Skin epidermis (tissue), 12 donors: ENCODE measurements at regions not wholly inside any gene's neighbourhood (a gene's known extent, or its start where the extent isn't known, plus 50 kb on each side); places are given as distances from the start of the nearest gene placed in this dataset.
"Not testable (repeated sequence)": the region's sequence is repeated elsewhere in the genome, so short reads cannot be mapped to it uniquely, and the experiment has no call there.

ENCODE experiments used
- H3K27ac ChIP-seq, 21 experiments: fragments of 200-600 bp; sonication (generic) in 11 of 21; one replicate each; pipeline ENCODE4 v1.5.0; 2020; ENCODE audit warnings: mild to moderate bottlenecking in 3 of 21, inconsistent platforms in 2 of 21, moderate library complexity in 2 of 21
- H3K4me3 ChIP-seq, 7 experiments: fragments of 200-600 bp; sonication (generic) in 2 of 7; one replicate each; pipeline ENCODE4 v1.5.0; 2020; ENCODE audit warnings: inconsistent platforms in 2 of 7, mild to moderate bottlenecking in 2 of 7, moderate library complexity in 1 of 7

GRCh38 chr11:133656082-133656635 lies 123.9 kb upstream of the OPCML start:
- Histone ChIP-seq H3K4me3 (no peak overlapping the region), H3K27ac (no peak overlapping the region)

GRCh38 chr11:133654630-133655212 lies 122.4 kb upstream of the OPCML start:
- no peak overlapping the region for H3K4me3 ChIP-seq

GRCh38 chr11:133653336-133653735 lies 121.0 kb upstream of the OPCML start:
- Histone ChIP-seq H3K27ac (no peak overlapping the region), H3K4me3 (no peak overlapping the region)

More at GRCh38 chr11:133654630-133655212, 122.4 kb upstream of the OPCML start:
- no peak overlapping the region for H3K27ac ChIP-seq

GRCh38 chr11:133650082-133650481 lies 117.8 kb upstream of the OPCML start:
- Histone ChIP-seq H3K27ac (no peak overlapping the region), H3K4me3 (no peak overlapping the region)

- no peak overlapping the region for H3K27ac ChIP-seq
- no peak overlapping the region for H3K4me3 ChIP-seq
Measured at GRCh38 chr11:133649040-133649439, 116.7 kb upstream of the OPCML start.

- Histone ChIP-seq H3K27ac (no peak overlapping the region), H3K4me3 (no peak overlapping the region)
Measured at GRCh38 chr11:133639408-133639807, 107.1 kb upstream of the OPCML start.

- H3K27ac ChIP-seq, result no peak overlapping the region
- no peak overlapping the region for H3K4me3 ChIP-seq
Measured at GRCh38 chr11:133638921-133639320, 106.6 kb upstream of the OPCML start.

- H3K4me3 ChIP-seq, result no peak overlapping the region
- no peak overlapping the region for H3K27ac ChIP-seq
Measured at GRCh38 chr11:133636711-133637355, 104.5 kb upstream of the OPCML start.

- Histone ChIP-seq H3K27ac (no peak overlapping the region), H3K4me3 (no peak overlapping the region)
Measured at GRCh38 chr11:133635244-133635739, 103.0 kb upstream of the OPCML start.

- not testable (repeated sequence) for H3K27ac ChIP-seq, H3K4me3 ChIP-seq
Measured at GRCh38 chr11:133628371-133628770, 96.1 kb upstream of the OPCML start.

- Histone ChIP-seq H3K4me3 (no peak overlapping the region), H3K27ac (no peak overlapping the region)
Measured at GRCh38 chr11:133621611-133622010, 89.3 kb upstream of the OPCML start.

- H3K27ac ChIP-seq, result no peak overlapping the region
- no peak overlapping the region for H3K4me3 ChIP-seq
Measured at GRCh38 chr11:133619973-133620372, 87.7 kb upstream of the OPCML start.

GRCh38 chr11:133619397-133619796 lies 87.1 kb upstream of the OPCML start:
- H3K27ac ChIP-seq, result no peak overlapping the region
- no peak overlapping the region for H3K4me3 ChIP-seq

- H3K27ac ChIP-seq, result no peak overlapping the region
- no peak overlapping the region for H3K4me3 ChIP-seq
Measured at GRCh38 chr11:133618544-133618943, 86.2 kb upstream of the OPCML start.

- Histone ChIP-seq H3K27ac (no peak overlapping the region), H3K4me3 (no peak overlapping the region)
Measured at GRCh38 chr11:133608496-133608895, 76.2 kb upstream of the OPCML start.

GRCh38 chr11:133606124-133606523 lies 73.8 kb upstream of the OPCML start:
- no peak overlapping the region for H3K4me3 ChIP-seq
- H3K27ac ChIP-seq, result no peak overlapping the region

GRCh38 chr11:133605482-133605881 lies 73.2 kb upstream of the OPCML start:
- H3K4me3 ChIP-seq, result no peak overlapping the region
- H3K27ac ChIP-seq, result no peak overlapping the region

GRCh38 chr11:133601641-133602040 lies 69.3 kb upstream of the OPCML start:
- H3K27ac ChIP-seq, result no peak overlapping the region
- no peak overlapping the region for H3K4me3 ChIP-seq

- H3K27ac ChIP-seq, result no peak overlapping the region
- H3K4me3 ChIP-seq, result no peak overlapping the region
Measured at GRCh38 chr11:133600786-133601185, 68.5 kb upstream of the OPCML start.

- H3K4me3 ChIP-seq, result no peak overlapping the region
- no peak overlapping the region for H3K27ac ChIP-seq
Measured at GRCh38 chr11:133600306-133600705, 68.0 kb upstream of the OPCML start.

- no peak overlapping the region for H3K27ac ChIP-seq
- H3K4me3 ChIP-seq, result no peak overlapping the region
Measured at GRCh38 chr11:133598906-133599305, 66.6 kb upstream of the OPCML start.
